ENCODE measurements at regions not wholly inside any gene's neighbourhood (a gene's known extent, or its start where the extent isn't known, plus 50 kb on each side); places are given as distances from the start of the nearest gene placed in this dataset.

GRCh38 chr14:83379436-83379835 lies 1845.8 kb upstream of the SEL1L start:
- no peak for TF ChIP-seq CTCF (IDR thresholded peaks at IDR 0.05; ENCODE audit: extremely low read depth in 1 of 2, insufficient read depth in 1 of 2, low read depth in 1 of 2, low read length in 2 of 2)
- TF ChIP-seq POLR2A (IDR thresholded peaks at IDR 0.05; ENCODE audit: low read depth, low read length) = no peak
- no peak for TF ChIP-seq EZH2 (IDR thresholded peaks at IDR 0.05; ENCODE audit: borderline replicate concordance, low read depth, low read length, severe bottlenecking)
- TF ChIP-seq MYC (IDR thresholded peaks at IDR 0.05; ENCODE audit: low read depth, low read length) = no peak
- TF ChIP-seq POLR2AphosphoS5 (IDR thresholded peaks at IDR 0.05; ENCODE audit: insufficient read depth, low read depth, low read length) = no peak
- TF ChIP-seq MAX (IDR thresholded peaks at IDR 0.05; ENCODE audit: insufficient read depth, insufficient read length) = no peak
- TF ChIP-seq JUN (IDR thresholded peaks at IDR 0.05; ENCODE audit: borderline replicate concordance, insufficient read depth, insufficient read length, low read depth) = no peak
- no peak for TF ChIP-seq FOS (IDR thresholded peaks at IDR 0.05; ENCODE audit: borderline replicate concordance, insufficient read depth, low read length)
